ENCODE measurements at regions not wholly inside any gene's neighbourhood (a gene's known extent, or its start where the extent isn't known, plus 50 kb on each side); places are given as distances from the start of the nearest gene placed in this dataset.

GRCh38 chr1:58331156-58331555 is 215.4 kb downstream of the OMA1 start:
- Histone ChIP-seq H3K4me3 (ENCODE audit: low read length) (no peak overlapping the region), H3K27me3 (ENCODE audit: control insufficient read depth, insufficient read depth, low read length) (no peaks in the 10 kb centered on the region), H3K9me3 (ENCODE audit: control insufficient read depth, low read depth, low read length) (no peaks in the 10 kb centered on the region), H3K9ac (ENCODE audit: low read length) (no peak overlapping the region), H3K27ac (ENCODE audit: low read length) (no peak overlapping the region), H3K4me1 (ENCODE audit: control insufficient read depth, low read depth, low read length) (no peaks in the 10 kb centered on the region), H3K36me3 (ENCODE audit: control insufficient read depth, low read depth, low read length) (no peaks in the 10 kb centered on the region)

- Histone ChIP-seq H3K4me1 (ENCODE audit: control insufficient read depth, low read depth, low read length) (no peaks in the 10 kb centered on the region), H3K36me3 (ENCODE audit: control insufficient read depth, low read depth, low read length) (no peaks in the 10 kb centered on the region), H3K4me3 (ENCODE audit: low read length) (no peak overlapping the region), H3K9ac (ENCODE audit: low read length) (no peak overlapping the region), H3K27me3 (ENCODE audit: control insufficient read depth, insufficient read depth, low read length) (no peaks in the 10 kb centered on the region), H3K9me3 (ENCODE audit: control insufficient read depth, low read depth, low read length) (peaks cover 3% of the 10 kb centered on the region), H3K27ac (ENCODE audit: low read length) (no peak overlapping the region)
Measured at GRCh38 chr1:58325866-58326265, 220.7 kb downstream of the OMA1 start.

DNA sequence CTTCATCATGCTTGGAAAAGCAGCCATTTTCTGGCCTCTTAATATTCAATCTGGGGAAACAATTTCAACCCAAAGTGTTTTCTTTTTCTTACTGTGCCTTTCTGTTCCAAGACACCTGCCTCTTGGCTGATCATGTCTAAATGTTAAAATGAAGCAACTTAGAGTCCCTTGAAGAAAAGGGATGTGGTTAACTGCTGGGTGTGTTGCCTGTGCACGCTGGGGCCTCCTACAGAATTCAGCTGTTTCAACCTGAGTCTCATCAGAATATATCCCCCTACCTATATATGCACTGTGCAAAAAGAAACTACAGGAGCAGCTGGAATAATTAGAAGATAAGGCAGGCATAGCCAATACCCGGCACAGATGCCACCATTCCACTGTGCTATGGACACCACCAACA is 222.0 kb downstream of the OMA1 start:
- no peaks in the 10 kb centered on the region for H3K36me3 ChIP-seq (ENCODE audit: control insufficient read depth, low read depth, low read length)
- no peaks in the 10 kb centered on the region for H3K27me3 ChIP-seq (ENCODE audit: control insufficient read depth, insufficient read depth, low read length)
- H3K9ac ChIP-seq (ENCODE audit: low read length): no peak overlapping the region
- H3K27ac ChIP-seq (ENCODE audit: low read length): no peak overlapping the region
- H3K4me3 ChIP-seq (ENCODE audit: low read length): no peak overlapping the region
- no peaks in the 10 kb centered on the region for H3K4me1 ChIP-seq (ENCODE audit: control insufficient read depth, low read depth, low read length)
- H3K9me3 ChIP-seq (ENCODE audit: control insufficient read depth, low read depth, low read length): peaks cover 4% of the 10 kb centered on the region

- peaks cover 4% of the 10 kb centered on the region for H3K9me3 ChIP-seq (ENCODE audit: control insufficient read depth, low read depth, low read length)
- no peak overlapping the region for H3K9ac ChIP-seq (ENCODE audit: low read length)
- H3K4me3 ChIP-seq (ENCODE audit: low read length): no peak overlapping the region
- H3K27ac ChIP-seq (ENCODE audit: low read length): no peak overlapping the region
- no peaks in the 10 kb centered on the region for H3K36me3 ChIP-seq (ENCODE audit: control insufficient read depth, low read depth, low read length)
- H3K4me1 ChIP-seq (ENCODE audit: control insufficient read depth, low read depth, low read length): no peaks in the 10 kb centered on the region
- no peaks in the 10 kb centered on the region for H3K27me3 ChIP-seq (ENCODE audit: control insufficient read depth, insufficient read depth, low read length)
Measured at GRCh38 chr1:58318157-58319005, 228.1 kb downstream of the OMA1 start.

DNA sequence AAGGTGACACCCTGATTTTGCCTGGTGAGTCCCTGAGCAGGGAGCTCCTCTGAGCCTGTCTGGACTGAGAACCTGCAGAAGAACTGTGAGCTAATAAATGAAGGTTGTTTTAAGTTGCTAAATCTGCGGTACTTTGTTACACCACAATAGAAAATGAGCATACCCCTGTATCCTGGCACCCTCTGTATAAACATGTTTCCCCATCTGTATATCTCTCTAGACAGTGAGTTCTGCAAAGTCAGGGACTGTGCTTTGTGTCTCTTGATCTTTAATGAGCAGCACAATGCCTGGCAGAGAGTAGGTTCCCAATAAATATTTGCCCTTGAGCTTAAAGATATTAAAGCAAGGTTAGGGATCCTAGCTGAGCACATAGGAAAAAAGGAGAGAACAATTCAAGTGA is 228.8 kb downstream of the OMA1 start:
- Histone ChIP-seq H3K9ac (ENCODE audit: low read length) (no peak overlapping the region), H3K27me3 (ENCODE audit: control insufficient read depth, insufficient read depth, low read length) (no peaks in the 10 kb centered on the region), H3K36me3 (ENCODE audit: control insufficient read depth, low read depth, low read length) (no peaks in the 10 kb centered on the region), H3K4me1 (ENCODE audit: control insufficient read depth, low read depth, low read length) (no peaks in the 10 kb centered on the region), H3K9me3 (ENCODE audit: control insufficient read depth, low read depth, low read length) (peaks cover 4% of the 10 kb centered on the region), H3K27ac (ENCODE audit: low read length) (no peak overlapping the region), H3K4me3 (ENCODE audit: low read length) (no peak overlapping the region)

GRCh38 chr1:58317086-58317485 is 229.4 kb downstream of the OMA1 start:
- peaks cover 4% of the 10 kb centered on the region for H3K9me3 ChIP-seq (ENCODE audit: control insufficient read depth, low read depth, low read length)
- no peak overlapping the region for H3K4me3 ChIP-seq (ENCODE audit: low read length)
- no peaks in the 10 kb centered on the region for H3K36me3 ChIP-seq (ENCODE audit: control insufficient read depth, low read depth, low read length)
- H3K27ac ChIP-seq (ENCODE audit: low read length): no peak overlapping the region
- no peaks in the 10 kb centered on the region for H3K4me1 ChIP-seq (ENCODE audit: control insufficient read depth, low read depth, low read length)
- no peak overlapping the region for H3K9ac ChIP-seq (ENCODE audit: low read length)
- H3K27me3 ChIP-seq (ENCODE audit: control insufficient read depth, insufficient read depth, low read length): no peaks in the 10 kb centered on the region

DNA sequence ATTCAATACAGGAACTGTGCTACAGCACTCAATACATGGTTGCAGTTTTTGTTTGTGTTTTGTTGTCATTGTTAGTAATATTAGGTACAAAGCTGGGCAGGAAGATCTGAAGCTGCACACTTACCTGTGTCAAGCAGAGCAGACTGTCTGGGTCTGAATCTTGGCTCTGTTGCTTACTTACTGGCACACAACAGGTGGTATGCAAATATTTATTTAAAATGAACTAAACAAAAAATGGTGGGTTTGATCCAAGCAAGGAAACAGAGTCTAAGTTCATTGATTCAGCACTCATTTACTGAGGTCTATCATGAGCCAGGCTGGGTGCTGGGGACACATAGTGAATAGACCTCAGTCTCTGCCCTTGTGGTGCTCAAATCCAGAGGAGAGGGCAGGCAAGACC is 230.4 kb downstream of the OMA1 start:
- no peak overlapping the region for H3K9ac ChIP-seq (ENCODE audit: low read length)
- no peaks in the 10 kb centered on the region for H3K4me1 ChIP-seq (ENCODE audit: control insufficient read depth, low read depth, low read length)
- H3K27ac ChIP-seq (ENCODE audit: low read length): no peak overlapping the region
- no peaks in the 10 kb centered on the region for H3K27me3 ChIP-seq (ENCODE audit: control insufficient read depth, insufficient read depth, low read length)
- H3K4me3 ChIP-seq (ENCODE audit: low read length): no peak overlapping the region
- no peaks in the 10 kb centered on the region for H3K36me3 ChIP-seq (ENCODE audit: control insufficient read depth, low read depth, low read length)
- peaks cover 4% of the 10 kb centered on the region for H3K9me3 ChIP-seq (ENCODE audit: control insufficient read depth, low read depth, low read length)

DNA sequence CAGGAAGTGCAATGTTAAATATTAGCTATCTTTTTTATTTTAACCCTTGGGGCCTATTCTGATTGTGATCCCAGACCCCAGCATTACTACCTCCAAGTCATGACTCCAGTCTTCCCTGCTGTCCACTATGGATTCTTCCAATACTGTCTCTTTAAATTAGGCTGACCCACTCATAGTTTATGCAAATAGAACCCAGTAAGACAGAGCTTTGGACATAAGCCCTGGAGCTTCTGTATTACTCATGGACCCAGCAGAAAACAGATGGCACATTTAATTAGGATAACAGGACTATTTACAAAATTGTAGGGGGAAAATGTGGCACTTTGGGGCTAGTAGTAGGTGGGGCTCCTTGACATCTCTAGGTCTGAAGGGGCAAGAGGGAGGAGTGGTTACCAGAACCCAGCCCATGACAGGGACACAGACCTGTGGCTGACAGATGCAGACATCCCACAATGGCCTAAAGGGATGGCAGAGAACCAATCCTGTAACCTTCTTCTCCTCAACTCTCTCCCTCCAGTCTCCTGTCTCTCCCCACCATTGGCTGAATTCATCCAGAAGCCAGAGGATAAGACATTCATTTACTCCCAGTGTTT is 233.5 kb downstream of the OMA1 start:
- H3K27ac ChIP-seq (ENCODE audit: low read length): no peak overlapping the region
- no peaks in the 10 kb centered on the region for H3K9me3 ChIP-seq (ENCODE audit: control insufficient read depth, low read depth, low read length)
- H3K4me3 ChIP-seq (ENCODE audit: low read length): no peak overlapping the region
- H3K27me3 ChIP-seq (ENCODE audit: control insufficient read depth, insufficient read depth, low read length): no peaks in the 10 kb centered on the region
- H3K4me1 ChIP-seq (ENCODE audit: control insufficient read depth, low read depth, low read length): peaks cover 2% of the 10 kb centered on the region
- H3K36me3 ChIP-seq (ENCODE audit: control insufficient read depth, low read depth, low read length): no peaks in the 10 kb centered on the region
- no peak overlapping the region for H3K9ac ChIP-seq (ENCODE audit: low read length)

DNA sequence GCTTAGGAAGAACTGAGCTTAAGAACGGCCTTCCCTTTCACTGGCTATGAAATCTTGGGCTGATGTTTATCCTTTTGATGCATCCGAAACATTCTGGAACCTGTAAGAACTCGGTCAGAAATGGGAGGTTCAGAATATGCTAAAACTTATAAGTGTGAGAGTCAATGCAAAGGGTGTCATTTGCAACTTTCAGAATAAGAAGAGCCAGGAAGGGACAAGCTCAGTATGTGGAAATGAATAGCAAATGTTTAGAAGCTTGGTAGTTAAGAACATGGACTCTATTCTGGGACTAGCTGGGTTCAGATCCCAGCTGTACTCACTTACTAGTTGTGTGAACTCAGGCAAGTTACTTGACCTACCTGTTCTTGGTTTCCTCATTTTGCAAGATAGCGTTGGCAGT is 234.1 kb downstream of the OMA1 start:
- H3K4me3 ChIP-seq (ENCODE audit: low read length): no peak overlapping the region
- no peak overlapping the region for H3K9ac ChIP-seq (ENCODE audit: low read length)
- H3K27me3 ChIP-seq (ENCODE audit: control insufficient read depth, insufficient read depth, low read length): no peaks in the 10 kb centered on the region
- H3K4me1 ChIP-seq (ENCODE audit: control insufficient read depth, low read depth, low read length): peaks cover 8% of the 10 kb centered on the region
- H3K9me3 ChIP-seq (ENCODE audit: control insufficient read depth, low read depth, low read length): no peaks in the 10 kb centered on the region
- H3K27ac ChIP-seq (ENCODE audit: low read length): no peak overlapping the region
- no peaks in the 10 kb centered on the region for H3K36me3 ChIP-seq (ENCODE audit: control insufficient read depth, low read depth, low read length)

- Histone ChIP-seq H3K27ac (ENCODE audit: low read length) (no peak overlapping the region), H3K4me3 (ENCODE audit: low read length) (no peak overlapping the region), H3K27me3 (ENCODE audit: control insufficient read depth, insufficient read depth, low read length) (no peaks in the 10 kb centered on the region), H3K9ac (ENCODE audit: low read length) (no peak overlapping the region), H3K36me3 (ENCODE audit: control insufficient read depth, low read depth, low read length) (no peaks in the 10 kb centered on the region), H3K4me1 (ENCODE audit: control insufficient read depth, low read depth, low read length) (peaks cover 10% of the 10 kb centered on the region), H3K9me3 (ENCODE audit: control insufficient read depth, low read depth, low read length) (no peaks in the 10 kb centered on the region)
Measured at GRCh38 chr1:58310881-58311280, 235.6 kb downstream of the OMA1 start.

DNA sequence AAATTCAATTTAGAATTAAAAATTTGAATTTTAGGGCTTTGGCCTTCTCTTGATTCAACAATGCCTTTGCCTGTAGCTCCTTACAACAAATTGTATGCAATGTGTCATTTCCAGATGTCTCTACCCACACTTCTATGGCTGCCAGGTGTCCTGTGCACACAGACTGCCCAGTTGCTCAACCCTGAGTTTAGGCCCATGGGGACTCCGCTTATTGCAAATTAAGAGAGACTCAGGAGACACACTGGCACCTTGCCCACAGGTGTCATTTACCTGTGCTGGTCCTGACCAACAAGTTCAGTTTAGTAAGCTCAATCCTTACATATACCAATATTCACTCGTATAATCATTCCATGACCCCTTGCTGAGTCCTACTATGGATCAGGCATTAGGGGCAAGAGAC is 236.1 kb downstream of the OMA1 start:
- no peaks in the 10 kb centered on the region for H3K9me3 ChIP-seq (ENCODE audit: control insufficient read depth, low read depth, low read length)
- H3K27me3 ChIP-seq (ENCODE audit: control insufficient read depth, insufficient read depth, low read length): no peaks in the 10 kb centered on the region
- H3K4me3 ChIP-seq (ENCODE audit: low read length): no peak overlapping the region
- no peak overlapping the region for H3K9ac ChIP-seq (ENCODE audit: low read length)
- H3K27ac ChIP-seq (ENCODE audit: low read length): no peak overlapping the region
- H3K4me1 ChIP-seq (ENCODE audit: control insufficient read depth, low read depth, low read length): peaks cover 10% of the 10 kb centered on the region
- no peaks in the 10 kb centered on the region for H3K36me3 ChIP-seq (ENCODE audit: control insufficient read depth, low read depth, low read length)

DNA sequence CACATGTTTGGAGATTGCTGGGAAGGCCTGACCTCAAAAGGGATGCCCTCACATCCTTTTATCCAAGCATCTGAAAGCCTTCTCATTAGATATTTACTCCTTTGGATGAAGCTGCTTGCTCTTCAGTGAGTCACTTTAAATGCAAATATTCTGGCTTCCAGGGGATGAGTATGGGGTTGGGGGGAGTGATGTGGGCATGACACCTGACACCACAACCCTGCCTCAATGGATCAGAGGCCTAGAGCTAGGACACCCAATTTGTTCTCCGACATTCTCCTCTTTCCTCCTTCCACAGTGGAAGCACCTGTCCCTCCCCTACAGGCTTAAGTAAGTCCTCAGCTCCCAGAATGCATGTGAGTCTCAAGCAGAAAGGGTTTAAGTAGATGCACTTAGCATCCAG is 238.3 kb downstream of the OMA1 start:
- Histone ChIP-seq H3K4me3 (ENCODE audit: low read length) (no peak overlapping the region), H3K27me3 (ENCODE audit: control insufficient read depth, insufficient read depth, low read length) (no peaks in the 10 kb centered on the region), H3K9ac (ENCODE audit: low read length) (no peak overlapping the region)

More for the DNA sequence above, 238.3 kb downstream of the OMA1 start:
- Histone ChIP-seq H3K27ac (ENCODE audit: low read length) (no peak overlapping the region), H3K4me1 (ENCODE audit: control insufficient read depth, low read depth, low read length) (peaks cover 10% of the 10 kb centered on the region), H3K36me3 (ENCODE audit: control insufficient read depth, low read depth, low read length) (no peaks in the 10 kb centered on the region), H3K9me3 (ENCODE audit: control insufficient read depth, low read depth, low read length) (no peaks in the 10 kb centered on the region)
